Lower leg skin (tissue), 4 donors: ENCODE measurements at regions not wholly inside any gene's neighbourhood (a gene's known extent, or its start where the extent isn't known, plus 50 kb on each side); places are given as distances from the start of the nearest gene placed in this dataset.

Experiments
- DNase-seq, 2 donors: peaks; one replicate each; pipeline ENCODE4 v3.0.0-alpha.2; 2019; ENCODE audit warnings: low spot score in 2 of 2
- H3K4me3 ChIP-seq: fragments of 200-600 bp; sonication (generic); 2 replicates; pipeline ENCODE4 v1.5.1; 2017; ENCODE audit warnings: mild to moderate bottlenecking, low read depth; ENCODE audit not compliant: poor library complexity, severe bottlenecking
- POLR2A ChIP-seq, 2 donors: fragments of 450-650 bp; IDR thresholded peaks; one replicate each; pipeline ENCODE4 v1.6.1; 2016 to 2017; ENCODE audit warnings: antibody characterized with exemption in 2 of 2, mild to moderate bottlenecking in 1 of 2, moderate library complexity in 1 of 2
- WGBS, 2 donors: methylation state at CpG; one replicate each; pipeline ENCODE4 v1.1.5; 2018; 5-methylcytosine and 5-hydroxymethylcytosine counted together
- intact Hi-C: fragments of 100-400 bp; cut with DNase I; formaldehyde crosslinking; loops from one replicate; pipeline ENCODE4 v1.15.0; 2023; ENCODE audit warnings: low total_unique reads
- TF ChIP-seq, protein P1 (sequence below), 3 donors: fragments of 450-650 bp; IDR thresholded peaks; one replicate each; pipeline ENCODE4 v1.5.1; 2016; ENCODE audit warnings: antibody characterized with exemption in 3 of 3, mild to moderate bottlenecking in 3 of 3, moderate library complexity in 2 of 3

DNA sequence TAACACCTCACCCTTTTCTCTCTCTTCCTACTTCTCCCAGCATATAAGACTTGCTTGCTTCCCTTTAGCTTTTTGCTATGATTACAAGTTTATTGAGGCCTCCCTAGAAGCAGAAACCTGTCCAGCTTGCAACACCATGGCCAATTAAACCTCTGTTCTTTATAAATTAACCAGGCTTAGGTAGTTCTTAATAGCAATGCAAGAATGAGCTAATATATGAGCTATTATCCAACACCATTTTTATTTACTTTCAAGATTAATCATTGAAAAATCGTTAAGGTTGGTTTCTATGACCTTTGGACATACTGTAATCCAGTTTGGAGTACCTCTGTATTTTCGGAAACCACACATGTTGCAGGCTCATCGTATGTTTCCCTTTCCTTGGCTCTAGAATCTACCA is 643.1 kb downstream of the ZPLD1 start:
- DNase-seq: no peak
- no peak for TF ChIP-seq POLR2A (IDR thresholded peaks at IDR 0.05)
- TF ChIP-seq, protein P1, sequence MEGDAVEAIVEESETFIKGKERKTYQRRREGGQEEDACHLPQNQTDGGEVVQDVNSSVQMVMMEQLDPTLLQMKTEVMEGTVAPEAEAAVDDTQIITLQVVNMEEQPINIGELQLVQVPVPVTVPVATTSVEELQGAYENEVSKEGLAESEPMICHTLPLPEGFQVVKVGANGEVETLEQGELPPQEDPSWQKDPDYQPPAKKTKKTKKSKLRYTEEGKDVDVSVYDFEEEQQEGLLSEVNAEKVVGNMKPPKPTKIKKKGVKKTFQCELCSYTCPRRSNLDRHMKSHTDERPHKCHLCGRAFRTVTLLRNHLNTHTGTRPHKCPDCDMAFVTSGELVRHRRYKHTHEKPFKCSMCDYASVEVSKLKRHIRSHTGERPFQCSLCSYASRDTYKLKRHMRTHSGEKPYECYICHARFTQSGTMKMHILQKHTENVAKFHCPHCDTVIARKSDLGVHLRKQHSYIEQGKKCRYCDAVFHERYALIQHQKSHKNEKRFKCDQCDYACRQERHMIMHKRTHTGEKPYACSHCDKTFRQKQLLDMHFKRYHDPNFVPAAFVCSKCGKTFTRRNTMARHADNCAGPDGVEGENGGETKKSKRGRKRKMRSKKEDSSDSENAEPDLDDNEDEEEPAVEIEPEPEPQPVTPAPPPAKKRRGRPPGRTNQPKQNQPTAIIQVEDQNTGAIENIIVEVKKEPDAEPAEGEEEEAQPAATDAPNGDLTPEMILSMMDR (IDR thresholded peaks at IDR 0.05): no peak
- 87 to 91% methylated on average over 3 of the region's 3 CpGs for WGBS, 2 donors
- intact Hi-C loops: no loop called here
- H3K4me3 ChIP-seq: no peak overlapping the region

DNA sequence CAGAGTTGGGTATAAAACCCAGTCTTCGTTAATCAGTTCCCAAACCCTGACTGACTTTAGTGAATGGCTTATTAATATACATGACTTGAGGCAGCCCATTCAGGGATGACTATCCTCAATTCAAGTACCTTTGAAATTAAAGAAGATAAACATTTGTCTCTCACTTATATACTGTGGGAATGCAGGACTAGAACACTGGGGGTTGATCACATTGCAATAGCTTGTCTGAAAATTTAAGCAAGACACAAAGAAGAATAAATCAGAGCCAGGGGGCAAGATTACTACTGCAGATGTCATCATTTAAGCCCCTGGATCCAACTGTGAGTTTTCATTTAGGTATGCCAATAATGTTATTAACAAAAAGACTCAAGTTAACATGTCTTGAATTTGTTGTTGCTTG is 647.7 kb downstream of the ZPLD1 start:
- TF ChIP-seq, protein P1 (IDR thresholded peaks at IDR 0.05): no peak
- TF ChIP-seq POLR2A (IDR thresholded peaks at IDR 0.05): no peak
- DNase-seq: no peak
- no peak overlapping the region for H3K4me3 ChIP-seq
- 74% methylated on average over 1 of the region's 1 CpG for WGBS, 2 donors
- intact Hi-C loops: no loop called here

DNA sequence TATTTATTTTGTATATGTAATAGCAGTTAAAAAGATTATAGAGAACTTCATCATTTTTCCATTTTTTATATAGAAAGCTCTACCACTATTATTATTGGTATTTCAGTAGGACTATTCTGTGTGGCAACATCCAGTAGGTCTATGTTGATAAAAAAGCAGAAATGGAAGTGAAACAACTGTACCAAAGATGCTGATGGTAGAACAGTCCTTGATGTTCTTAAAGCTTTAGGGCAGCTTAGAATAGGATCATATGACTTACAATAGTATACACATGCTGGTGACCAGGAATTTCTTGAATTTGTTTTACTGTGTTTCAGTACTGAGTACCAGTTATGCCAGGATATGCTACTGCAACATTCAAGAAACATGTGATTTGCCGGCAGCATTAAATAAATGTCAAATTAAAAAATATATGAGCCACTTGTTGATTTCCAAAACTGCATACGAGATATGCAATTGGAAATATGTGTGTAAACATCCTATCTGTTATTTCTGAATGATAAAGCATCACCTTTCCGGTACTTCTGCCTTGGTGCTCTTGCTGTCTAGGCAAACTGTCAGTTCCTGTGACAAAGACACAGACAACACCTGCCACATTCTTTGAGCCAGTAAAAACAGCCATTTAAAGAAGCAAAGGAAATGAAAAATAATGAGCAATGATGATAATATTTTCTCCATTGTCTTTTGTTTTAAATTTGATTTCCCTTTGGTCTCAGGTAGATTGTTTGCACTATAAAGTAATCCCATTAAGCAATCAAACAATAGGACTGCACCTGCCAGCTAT is 649.2 kb downstream of the ZPLD1 start:
- TF ChIP-seq POLR2A (IDR thresholded peaks at IDR 0.05): no peak
- TF ChIP-seq, protein P1 (IDR thresholded peaks at IDR 0.05): no peak
- intact Hi-C loops: no loop called here
- no peak overlapping the region for H3K4me3 ChIP-seq
- no peak for DNase-seq
- 78 to 79% methylated on average over 3 of the region's 3 CpGs for WGBS, 2 donors

DNA sequence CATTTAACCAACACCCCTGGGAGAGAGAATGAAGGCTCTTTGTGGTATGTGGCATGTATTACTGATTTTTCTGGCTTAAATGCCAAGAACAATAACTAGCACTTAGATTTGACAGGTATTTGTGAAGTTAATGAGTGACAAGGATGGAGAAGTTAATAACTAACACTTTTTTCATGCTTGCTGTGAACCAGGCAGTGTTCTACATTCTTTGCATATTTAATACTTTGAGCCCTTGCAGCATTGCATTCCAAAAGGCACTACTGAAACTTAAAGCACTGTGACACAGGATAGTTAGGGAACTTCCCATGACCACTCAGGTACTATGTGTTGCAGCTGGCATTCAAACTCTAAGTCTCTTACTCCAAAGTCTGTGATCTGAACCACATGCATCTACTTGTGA is 650.6 kb downstream of the ZPLD1 start:
- H3K4me3 ChIP-seq: no peak overlapping the region
- DNase-seq: no peak
- intact Hi-C loops: no loop called here
- no peak for TF ChIP-seq POLR2A (IDR thresholded peaks at IDR 0.05)
- TF ChIP-seq, protein P1 (IDR thresholded peaks at IDR 0.05): no peak

DNA sequence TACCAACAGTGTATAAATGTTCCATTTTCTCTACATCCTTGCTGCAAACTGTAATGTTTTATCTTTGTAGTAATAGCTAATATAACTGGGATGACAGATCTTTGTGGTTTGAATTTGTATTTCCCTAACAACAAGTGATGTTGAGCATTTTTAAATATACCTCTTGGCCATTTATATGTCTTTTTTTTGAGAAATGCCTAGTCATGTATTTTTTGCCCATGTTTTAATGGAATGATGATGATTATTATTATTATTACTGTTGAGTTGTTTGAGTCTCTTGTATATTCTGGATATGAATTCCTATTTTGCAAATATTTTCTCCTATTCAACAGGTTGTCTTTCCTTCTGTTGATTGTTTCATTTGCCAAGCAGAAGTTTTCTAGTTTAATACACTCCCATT is 654.9 kb downstream of the ZPLD1 start:
- TF ChIP-seq, protein P1 (IDR thresholded peaks at IDR 0.05): no peak
- no peak for TF ChIP-seq POLR2A (IDR thresholded peaks at IDR 0.05)
- H3K4me3 ChIP-seq: no peak overlapping the region
- DNase-seq: no peak
- intact Hi-C loops: no loop called here

DNA sequence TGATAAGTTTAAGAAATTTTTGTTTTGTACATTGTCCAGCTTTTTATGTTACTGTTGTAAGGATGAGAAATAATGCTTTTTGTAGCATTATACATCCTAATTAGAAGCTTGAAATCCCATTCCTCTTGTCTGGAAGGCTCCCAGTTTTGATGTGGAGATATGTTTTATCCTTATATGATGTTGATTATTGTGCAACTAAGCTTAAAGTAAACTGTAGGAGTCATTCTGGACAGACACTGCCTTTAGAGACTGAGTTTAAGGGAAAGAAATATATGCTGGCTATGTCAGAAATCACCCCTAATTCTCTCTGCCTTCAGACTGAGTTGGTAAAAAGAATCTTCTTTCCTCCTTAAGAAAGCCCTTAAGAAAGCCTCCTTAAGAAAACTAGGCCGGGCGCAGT is 670.4 kb downstream of the ZPLD1 start:
- H3K4me3 ChIP-seq: no peak overlapping the region
- 91 to 95% methylated on average over 2 of the region's 2 CpGs for WGBS, 2 donors
- intact Hi-C loops: no loop called here
- no peak for DNase-seq
- TF ChIP-seq, protein P1 (IDR thresholded peaks at IDR 0.05): no peak
- TF ChIP-seq POLR2A (IDR thresholded peaks at IDR 0.05): no peak
